ENCODE measurements at regions not wholly inside any gene's neighbourhood (a gene's known extent, or its start where the extent isn't known, plus 50 kb on each side); places are given as distances from the start of the nearest gene placed in this dataset.
A peak's percentile ranks its signal among the peaks of the same experiment; 100 is the strongest.

- DNase-seq (ENCODE audit: low spot score in 2 of 2) (no peak), FAIRE-seq (no peak)
Observed at GRCh38 chr17:70825321-70826125, 656.2 kb downstream of the KCNJ2 start.

- FAIRE-seq (no peak), DNase-seq (ENCODE audit: low spot score in 2 of 2) (no peak)
Observed at GRCh38 chr17:70829876-70830275, 660.5 kb downstream of the KCNJ2 start.

DNA sequence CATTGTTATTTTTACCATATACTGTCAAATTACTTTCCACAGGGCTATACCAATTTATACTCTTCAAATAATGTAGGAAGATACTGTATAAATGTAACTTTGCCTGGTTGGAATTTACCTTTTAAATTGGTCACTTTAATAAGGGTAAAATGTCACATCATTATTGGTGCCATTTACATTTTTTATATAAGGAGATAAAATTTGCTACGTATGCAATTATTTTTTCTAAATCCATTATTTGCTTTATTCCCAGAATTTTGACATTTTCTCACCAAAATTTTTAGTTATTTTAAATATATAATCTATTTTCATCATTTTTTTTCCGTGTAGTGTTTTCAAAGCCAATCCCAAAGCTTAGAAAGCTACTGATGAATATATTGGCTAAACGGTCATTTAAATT is 664.7 kb downstream of the KCNJ2 start:
- peak; percentile 3 for FAIRE-seq
- DNase-seq (ENCODE audit: low spot score in 2 of 2), result no peak

DNA sequence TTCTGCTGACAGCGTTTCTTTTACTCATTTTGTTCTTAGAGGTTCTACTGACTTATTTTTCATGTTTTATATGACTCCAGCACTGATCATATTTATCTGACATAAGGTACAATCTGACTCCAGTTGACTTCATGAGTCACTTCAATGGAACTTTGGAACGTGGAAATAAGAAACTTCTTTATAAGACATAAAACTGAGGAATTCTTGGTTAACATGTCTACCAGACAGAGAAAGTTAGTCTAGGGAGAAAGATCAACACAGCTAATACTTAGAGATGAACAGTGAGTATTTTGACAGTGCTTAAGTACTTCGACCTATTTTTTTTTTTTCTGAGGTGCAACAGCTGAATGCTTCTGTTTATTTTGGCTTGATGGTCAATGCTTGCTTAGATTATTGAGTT is 679.5 kb downstream of the KCNJ2 start:
- FAIRE-seq (no peak), DNase-seq (ENCODE audit: low spot score in 2 of 2) (no peak)

DNA sequence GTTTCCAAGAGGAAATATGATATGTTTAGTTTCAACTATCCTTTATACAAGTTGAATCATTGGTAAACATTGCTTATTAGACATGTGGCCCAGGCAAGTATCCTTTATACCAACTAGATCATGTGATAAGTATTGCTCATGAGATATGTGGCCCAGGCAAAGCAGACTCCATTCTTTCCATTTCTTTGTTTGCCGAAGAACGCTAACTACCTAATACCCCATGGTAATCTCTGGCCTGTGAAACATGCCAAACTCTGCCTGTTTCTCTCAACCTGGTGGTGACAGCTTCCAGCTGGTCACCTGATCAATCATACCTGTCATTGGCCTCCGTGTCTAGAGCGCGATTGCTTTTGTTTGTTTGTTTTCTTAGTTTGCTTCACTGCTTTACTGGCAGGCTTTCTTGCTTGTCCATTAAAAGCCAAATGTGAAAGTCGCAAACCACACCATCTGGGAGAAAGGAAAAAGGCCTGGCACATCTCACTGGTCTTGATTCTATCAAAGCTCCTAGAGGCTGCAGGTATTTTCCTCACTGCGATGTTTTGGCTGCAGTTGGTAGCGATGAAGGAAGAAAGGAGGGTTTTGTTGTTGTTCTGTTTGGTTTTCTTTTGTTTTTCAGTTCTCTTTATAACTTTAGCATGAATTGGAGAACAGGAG is 686.2 kb downstream of the KCNJ2 start:
- no peak for FAIRE-seq

DNA sequence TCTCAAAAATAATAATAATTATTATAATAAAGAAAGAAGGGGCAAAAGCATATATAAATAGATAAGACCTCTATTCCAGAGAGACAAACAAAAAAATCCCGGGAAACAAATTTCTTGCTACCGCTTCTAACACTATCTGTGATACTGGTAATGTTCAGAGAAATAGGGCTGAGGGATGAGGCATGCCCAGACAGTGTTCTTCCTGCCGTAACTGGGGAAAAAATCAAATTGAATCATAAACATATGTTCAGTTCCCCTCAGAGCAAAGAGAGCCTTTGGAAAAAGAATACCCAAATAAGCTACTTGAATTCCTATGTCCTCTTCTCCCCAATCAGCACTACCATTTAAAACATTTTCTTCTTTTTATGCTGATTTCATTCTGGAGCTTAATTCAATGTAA is 688.0 kb downstream of the KCNJ2 start:
- FAIRE-seq (no peak), DNase-seq (ENCODE audit: low spot score in 2 of 2) (no peak)

More for the DNA sequence above, 686.2 kb downstream of the KCNJ2 start:
- DNase-seq (ENCODE audit: low spot score in 2 of 2), result no peak

DNA sequence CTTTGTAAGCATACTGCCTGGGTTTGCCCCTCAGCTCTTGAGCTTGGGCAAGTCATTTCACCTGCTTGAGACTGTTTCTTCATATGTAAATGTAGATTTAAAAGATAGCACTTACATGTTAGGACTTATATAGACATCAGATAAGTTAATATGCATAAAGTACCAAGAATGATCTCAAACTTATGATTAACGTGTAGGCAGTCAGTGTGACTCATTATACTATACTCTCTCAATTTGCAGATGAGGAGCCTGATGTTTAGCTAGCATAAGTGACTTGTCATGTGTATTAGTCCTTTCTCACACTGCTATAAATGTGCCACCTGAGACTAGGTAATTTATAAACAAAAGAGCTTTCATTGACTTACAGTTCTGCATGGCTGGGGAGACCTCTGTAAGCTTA is 690.5 kb downstream of the KCNJ2 start:
- FAIRE-seq (no peak), DNase-seq (ENCODE audit: low spot score in 2 of 2) (no peak)

- FAIRE-seq (no peak), DNase-seq (ENCODE audit: low spot score in 2 of 2) (no peak)
Observed at GRCh38 chr17:70862295-70862694, 693.0 kb downstream of the KCNJ2 start.

- FAIRE-seq, result no peak
- DNase-seq (ENCODE audit: low spot score in 2 of 2), result no peak
Observed at GRCh38 chr17:70863436-70864248, 694.3 kb downstream of the KCNJ2 start.

GRCh38 chr17:70865993-70866804 is 696.9 kb downstream of the KCNJ2 start:
- no peak for FAIRE-seq
- DNase-seq (ENCODE audit: low spot score in 2 of 2), result no peak

DNA sequence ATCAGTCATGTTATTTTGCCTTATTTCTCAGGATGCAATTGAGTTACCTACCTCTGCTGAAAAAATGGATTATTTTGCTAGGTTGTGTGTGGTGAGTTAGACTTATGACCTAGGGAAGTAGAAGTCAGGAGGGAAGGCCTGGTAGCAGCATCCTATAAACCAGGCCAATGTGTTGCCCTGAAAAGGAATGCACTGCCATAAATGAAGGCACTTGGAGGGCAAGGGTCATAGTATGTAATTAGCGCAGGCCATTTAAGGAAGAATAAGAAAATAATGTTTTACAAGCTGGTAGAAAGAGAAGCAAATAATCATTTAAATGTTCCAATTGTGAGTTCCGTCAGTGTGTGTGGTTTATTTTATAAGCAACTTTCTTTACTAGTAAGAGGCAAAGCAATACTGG is 698.8 kb downstream of the KCNJ2 start:
- no peak for DNase-seq (ENCODE audit: low spot score in 2 of 2)
- no peak for FAIRE-seq

- FAIRE-seq (no peak), DNase-seq (ENCODE audit: low spot score in 2 of 2) (no peak)
Observed at GRCh38 chr17:70869402-70870085, 700.2 kb downstream of the KCNJ2 start.

GRCh38 chr17:70871180-70871818 is 702.0 kb downstream of the KCNJ2 start:
- FAIRE-seq (no peak), DNase-seq (ENCODE audit: low spot score in 2 of 2) (no peak)

DNA sequence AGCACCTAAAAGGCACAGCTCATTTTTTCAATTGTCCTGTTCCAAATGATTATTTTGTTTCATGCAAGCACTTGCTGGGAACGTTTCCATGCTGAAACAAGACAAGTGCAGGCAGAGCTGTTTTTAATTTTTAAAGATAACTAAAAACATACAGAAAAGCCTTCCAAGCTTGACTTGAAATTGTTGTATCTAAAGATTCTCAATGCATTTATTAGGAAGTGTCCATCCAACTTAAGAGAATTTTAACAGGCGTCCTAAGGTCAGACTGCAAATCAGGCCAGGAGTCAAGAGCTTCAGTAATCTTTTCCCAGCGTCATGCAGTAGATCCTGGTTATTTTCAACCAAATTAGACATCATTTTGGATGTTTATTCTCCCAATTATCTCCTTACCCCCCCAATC is 702.8 kb downstream of the KCNJ2 start:
- FAIRE-seq, result no peak
- no peak for DNase-seq (ENCODE audit: low spot score in 2 of 2)

DNA sequence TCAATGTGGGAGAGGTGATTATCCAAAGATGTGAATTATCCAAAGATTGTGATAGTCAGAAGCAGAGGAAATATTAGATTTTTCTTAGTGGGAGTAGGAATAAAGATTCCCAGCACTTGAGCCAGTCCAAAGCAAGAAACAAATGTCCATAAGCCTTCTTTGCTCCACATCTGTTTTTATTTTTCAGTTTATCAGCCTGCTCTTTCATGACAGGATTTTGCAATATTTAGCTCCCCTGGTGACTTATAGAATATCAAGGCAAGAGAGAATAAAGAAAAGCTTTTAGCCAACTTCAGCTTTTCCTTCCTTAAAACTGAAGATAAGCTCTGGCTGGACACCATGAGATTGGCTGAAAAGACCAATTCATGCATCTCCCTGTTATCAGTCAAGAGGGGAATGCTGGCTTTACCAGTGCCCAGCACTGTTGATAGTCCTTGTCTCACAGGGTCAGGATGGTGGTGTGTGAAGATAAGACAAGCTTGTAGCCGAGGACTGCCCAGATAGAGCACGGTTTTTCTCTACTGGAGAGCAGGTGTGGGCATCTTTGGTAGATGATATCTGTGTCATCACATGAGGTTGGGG is 706.5 kb downstream of the KCNJ2 start:
- FAIRE-seq (no peak), DNase-seq (ENCODE audit: low spot score in 2 of 2) (no peak)

GRCh38 chr17:70878879-70879278 is 709.5 kb downstream of the KCNJ2 start:
- FAIRE-seq (no peak), DNase-seq (ENCODE audit: low spot score in 2 of 2) (no peak)

DNA sequence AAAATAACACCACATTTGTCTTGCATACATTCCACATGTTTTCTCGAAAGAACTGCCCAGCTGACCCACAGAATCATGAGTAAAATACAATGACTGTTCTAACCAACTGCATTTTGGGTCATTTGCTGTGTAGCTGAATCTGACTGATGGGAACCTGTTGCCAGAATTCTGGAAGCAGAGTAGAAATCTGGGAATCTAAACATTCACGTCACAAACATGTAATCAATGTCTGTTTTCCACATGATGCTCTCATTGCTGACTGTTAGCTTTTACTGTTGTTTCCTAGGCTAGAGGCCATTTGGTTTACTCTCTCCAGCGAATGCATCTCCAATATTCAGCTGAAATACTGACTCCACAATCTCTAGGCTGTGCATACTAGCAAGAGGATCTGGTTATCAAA is 710.1 kb downstream of the KCNJ2 start:
- no peak for DNase-seq (ENCODE audit: low spot score in 2 of 2)
- no peak for FAIRE-seq

DNA sequence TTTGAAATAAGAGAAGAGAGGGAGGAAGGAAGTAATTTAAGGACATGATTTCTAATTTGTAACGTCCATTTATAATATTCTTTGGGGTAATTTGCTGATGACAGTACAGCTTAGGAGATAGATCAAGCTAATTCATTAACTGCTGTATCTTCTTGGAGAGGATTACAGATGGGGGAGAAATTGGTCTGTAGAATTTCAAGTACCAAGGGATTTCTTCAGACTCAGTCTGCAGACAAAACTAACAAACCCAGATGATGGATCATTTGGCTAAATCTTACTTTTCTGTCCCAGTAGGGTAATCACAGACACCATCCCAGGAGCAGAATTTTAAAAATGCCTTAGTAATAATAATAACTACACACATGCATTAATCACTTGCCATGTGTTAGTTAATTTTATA is 711.8 kb downstream of the KCNJ2 start:
- FAIRE-seq (no peak), DNase-seq (ENCODE audit: low spot score in 2 of 2) (no peak)

DNA sequence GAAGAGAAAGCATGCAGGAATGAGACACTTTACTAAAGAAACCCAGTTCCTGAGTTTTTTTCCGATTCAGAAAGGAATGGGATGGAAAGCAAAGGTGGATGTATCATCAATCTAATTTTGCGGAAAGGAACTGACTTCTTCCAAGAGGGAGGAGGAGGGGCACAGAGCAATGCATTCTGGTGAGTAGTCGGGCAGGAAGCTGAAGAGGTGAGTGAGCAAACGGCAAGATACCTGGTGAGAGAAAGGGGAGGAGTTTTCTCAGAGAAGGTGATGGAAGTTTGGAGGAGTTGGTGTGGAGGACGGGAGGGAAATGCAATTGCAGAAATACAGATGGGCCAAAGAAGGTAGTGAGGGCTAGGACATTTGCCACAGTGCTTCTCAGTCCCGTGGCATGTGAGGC is 713.2 kb downstream of the KCNJ2 start:
- no peak for FAIRE-seq
- DNase-seq (ENCODE audit: low spot score in 2 of 2), result no peak

All from frontal cortex (tissue), 3 donors.